ENCODE measurements at regions not wholly inside any gene's neighbourhood (a gene's known extent, or its start where the extent isn't known, plus 50 kb on each side); places are given as distances from the start of the nearest gene placed in this dataset.
A peak's percentile ranks its signal among the peaks of the same experiment; 100 is the strongest.

GRCh38 chr6:67683960-67684359 lies 951.1 kb upstream of the ADGRB3 start:
- intact Hi-C loops (cut with DNase I), result no loop called here
- no peak overlapping the region for H3K27ac ChIP-seq
- H3K4me3 ChIP-seq, result no peak overlapping the region
- H3K9me3 ChIP-seq, result no peaks in the 10 kb centered on the region
- DNase-seq (ENCODE audit: low spot score in 2 of 2), result no peak
- no peaks in the 10 kb centered on the region for H3K36me3 ChIP-seq
- H3K27me3 ChIP-seq, result no peaks in the 10 kb centered on the region
- TF ChIP-seq, protein P1, sequence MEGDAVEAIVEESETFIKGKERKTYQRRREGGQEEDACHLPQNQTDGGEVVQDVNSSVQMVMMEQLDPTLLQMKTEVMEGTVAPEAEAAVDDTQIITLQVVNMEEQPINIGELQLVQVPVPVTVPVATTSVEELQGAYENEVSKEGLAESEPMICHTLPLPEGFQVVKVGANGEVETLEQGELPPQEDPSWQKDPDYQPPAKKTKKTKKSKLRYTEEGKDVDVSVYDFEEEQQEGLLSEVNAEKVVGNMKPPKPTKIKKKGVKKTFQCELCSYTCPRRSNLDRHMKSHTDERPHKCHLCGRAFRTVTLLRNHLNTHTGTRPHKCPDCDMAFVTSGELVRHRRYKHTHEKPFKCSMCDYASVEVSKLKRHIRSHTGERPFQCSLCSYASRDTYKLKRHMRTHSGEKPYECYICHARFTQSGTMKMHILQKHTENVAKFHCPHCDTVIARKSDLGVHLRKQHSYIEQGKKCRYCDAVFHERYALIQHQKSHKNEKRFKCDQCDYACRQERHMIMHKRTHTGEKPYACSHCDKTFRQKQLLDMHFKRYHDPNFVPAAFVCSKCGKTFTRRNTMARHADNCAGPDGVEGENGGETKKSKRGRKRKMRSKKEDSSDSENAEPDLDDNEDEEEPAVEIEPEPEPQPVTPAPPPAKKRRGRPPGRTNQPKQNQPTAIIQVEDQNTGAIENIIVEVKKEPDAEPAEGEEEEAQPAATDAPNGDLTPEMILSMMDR (IDR thresholded peaks at IDR 0.05), result no peak
- no peaks in the 10 kb centered on the region for H3K4me1 ChIP-seq

- TF ChIP-seq, protein P1 (IDR thresholded peaks at IDR 0.05), result no peak
- Histone ChIP-seq H3K27ac (no peak overlapping the region), H3K27me3 (no peaks in the 10 kb centered on the region), H3K4me3 (no peak overlapping the region), H3K36me3 (no peaks in the 10 kb centered on the region), H3K9me3 (peaks cover 0 to 3% of the 10 kb centered on the region in 2 donors), H3K4me1 (no peaks in the 10 kb centered on the region)
- intact Hi-C loops (cut with DNase I), result no loop called here
- DNase-seq (ENCODE audit: low spot score in 2 of 2), result no peak
Observed at GRCh38 chr6:67680297-67680932, 954.7 kb upstream of the ADGRB3 start.

DNA sequence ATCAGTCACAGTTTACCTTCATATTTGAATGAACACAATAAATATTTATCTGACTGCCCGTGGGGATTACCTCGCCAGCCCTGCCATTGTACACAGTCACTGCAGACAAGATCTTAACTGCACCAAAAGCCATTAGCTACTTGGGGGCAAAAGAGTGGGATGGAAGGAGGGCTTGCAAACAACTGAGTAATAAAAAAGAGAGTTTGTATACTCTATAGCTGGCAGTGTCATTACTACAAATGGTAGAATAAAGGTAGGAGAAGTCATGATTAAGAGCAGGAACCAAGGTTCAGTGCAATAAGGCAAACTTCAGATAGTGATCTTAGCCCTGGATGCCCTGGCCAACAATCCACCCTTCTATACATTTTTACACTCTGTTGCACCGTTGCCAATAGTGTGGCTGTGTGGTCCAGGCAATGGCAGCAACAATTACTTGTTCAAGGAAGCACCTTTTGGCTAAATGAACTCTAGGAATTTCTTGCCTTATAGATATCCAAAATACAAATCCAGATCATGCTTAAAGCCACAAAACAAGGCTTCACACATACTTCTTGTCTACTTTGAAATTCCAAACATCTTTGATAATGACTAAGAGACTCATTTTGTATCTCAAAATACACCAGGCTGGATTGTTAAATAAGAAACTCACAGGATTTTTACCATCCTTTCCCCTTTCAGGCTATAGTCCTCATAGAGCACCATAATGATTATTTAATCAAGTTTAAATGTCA lies 955.4 kb upstream of the ADGRB3 start:
- Histone ChIP-seq H3K9me3 (peaks cover under 1 to 8% of the 10 kb centered on the region in 2 donors), H3K4me3 (no peak overlapping the region), H3K27me3 (no peaks in the 10 kb centered on the region), H3K36me3 (no peaks in the 10 kb centered on the region), H3K4me1 (no peaks in the 10 kb centered on the region), H3K27ac (peak overlapping the region in 1 of 2 donors; percentile 20)
- TF ChIP-seq, protein P1 (IDR thresholded peaks at IDR 0.05), result no peak
- intact Hi-C loops (cut with DNase I), result no loop called here
- DNase-seq (ENCODE audit: low spot score in 2 of 2), result no peak

- Histone ChIP-seq H3K9me3 (peaks cover 5 to 33% of the 10 kb centered on the region in 2 donors), H3K4me1 (no peaks in the 10 kb centered on the region), H3K27ac (no peak overlapping the region), H3K27me3 (no peaks in the 10 kb centered on the region), H3K36me3 (no peaks in the 10 kb centered on the region), H3K4me3 (no peak overlapping the region)
- TF ChIP-seq, protein P1 (IDR thresholded peaks at IDR 0.05), result no peak
- intact Hi-C loops (cut with DNase I), result no loop called here
- DNase-seq (ENCODE audit: low spot score in 2 of 2), result no peak
Observed at GRCh38 chr6:67676892-67677291, 958.2 kb upstream of the ADGRB3 start.

GRCh38 chr6:67667637-67668422 lies 967.3 kb upstream of the ADGRB3 start:
- H3K27ac ChIP-seq, result no peak overlapping the region
- no peak for DNase-seq (ENCODE audit: low spot score in 2 of 2)
- H3K4me1 ChIP-seq, result no peaks in the 10 kb centered on the region
- peaks cover 6 to 13% of the 10 kb centered on the region in 2 donors for H3K9me3 ChIP-seq
- TF ChIP-seq, protein P1 (IDR thresholded peaks at IDR 0.05), result no peak
- no peaks in the 10 kb centered on the region for H3K36me3 ChIP-seq
- no peak overlapping the region for H3K4me3 ChIP-seq
- intact Hi-C loops (cut with DNase I), result no loop called here
- no peaks in the 10 kb centered on the region for H3K27me3 ChIP-seq

Measured in ascending aorta (tissue), 2 donors.